Right lobe of liver (tissue), 4 donors: ENCODE measurements at regions not wholly inside any gene's neighbourhood (a gene's known extent, or its start where the extent isn't known, plus 50 kb on each side); places are given as distances from the start of the nearest gene placed in this dataset.

Experiments used
- POLR2A ChIP-seq: fragments of 450-650 bp; IDR thresholded peaks from one replicate; pipeline ENCODE4 v1.6.1; 2017; ENCODE audit warnings: antibody characterized with exemption, mild to moderate bottlenecking
- TF ChIP-seq, protein P1 (sequence below), 4 donors: fragments of 200-600 bp in 3 of 4; fragments of 450-650 bp in 1 of 4; IDR thresholded peaks; one replicate each; pipeline versions ENCODE4 v1.5.1 to v1.8.0; 2016 to 2022; ENCODE audit warnings: antibody characterized with exemption in 4 of 4, mild to moderate bottlenecking in 2 of 4
- donor health status: DM: no; HTN: no; CAD: no.
- donor health status: DM: no; HTN: no; CAD: no.
- donor health status: DM: no; HTN: yes; CAD: no.

DNA sequence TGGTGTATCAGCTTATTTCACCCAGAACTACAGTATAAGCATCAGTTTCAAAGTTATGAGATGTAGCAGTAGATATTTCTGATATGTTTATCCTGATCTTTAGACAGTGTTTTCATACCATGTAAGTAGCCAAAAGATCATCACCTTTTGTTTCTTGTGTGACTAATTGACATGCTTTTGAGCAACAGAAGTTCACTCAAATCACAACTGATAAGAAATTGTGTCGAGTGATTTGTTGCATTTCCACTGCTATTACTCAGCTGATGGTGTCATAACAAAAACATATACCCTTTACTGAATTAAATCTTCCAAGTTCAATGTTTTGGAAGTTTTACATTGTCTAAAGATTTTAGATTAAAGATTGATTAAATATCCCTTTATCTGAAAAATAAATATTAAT is 324.5 kb downstream of the TUSC1 start:
- no peak for TF ChIP-seq POLR2A
- TF ChIP-seq, protein P1, sequence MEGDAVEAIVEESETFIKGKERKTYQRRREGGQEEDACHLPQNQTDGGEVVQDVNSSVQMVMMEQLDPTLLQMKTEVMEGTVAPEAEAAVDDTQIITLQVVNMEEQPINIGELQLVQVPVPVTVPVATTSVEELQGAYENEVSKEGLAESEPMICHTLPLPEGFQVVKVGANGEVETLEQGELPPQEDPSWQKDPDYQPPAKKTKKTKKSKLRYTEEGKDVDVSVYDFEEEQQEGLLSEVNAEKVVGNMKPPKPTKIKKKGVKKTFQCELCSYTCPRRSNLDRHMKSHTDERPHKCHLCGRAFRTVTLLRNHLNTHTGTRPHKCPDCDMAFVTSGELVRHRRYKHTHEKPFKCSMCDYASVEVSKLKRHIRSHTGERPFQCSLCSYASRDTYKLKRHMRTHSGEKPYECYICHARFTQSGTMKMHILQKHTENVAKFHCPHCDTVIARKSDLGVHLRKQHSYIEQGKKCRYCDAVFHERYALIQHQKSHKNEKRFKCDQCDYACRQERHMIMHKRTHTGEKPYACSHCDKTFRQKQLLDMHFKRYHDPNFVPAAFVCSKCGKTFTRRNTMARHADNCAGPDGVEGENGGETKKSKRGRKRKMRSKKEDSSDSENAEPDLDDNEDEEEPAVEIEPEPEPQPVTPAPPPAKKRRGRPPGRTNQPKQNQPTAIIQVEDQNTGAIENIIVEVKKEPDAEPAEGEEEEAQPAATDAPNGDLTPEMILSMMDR (IDR thresholded peaks at IDR 0.05) = no peak
